ENCODE measurements at regions not wholly inside any gene's neighbourhood (a gene's known extent, or its start where the extent isn't known, plus 50 kb on each side); places are given as distances from the start of the nearest gene placed in this dataset.

- no peak for DNase-seq
Measured at GRCh38 chr1:195804547-195804946, 803.7 kb downstream of the KCNT2 start.

GRCh38 chr1:195799016-195799415 lies 809.2 kb downstream of the KCNT2 start:
- DNase-seq, result no peak

GRCh38 chr1:195794225-195794624 lies 814.0 kb downstream of the KCNT2 start:
- no peak for DNase-seq

GRCh38 chr1:195791796-195792195 lies 816.4 kb downstream of the KCNT2 start:
- DNase-seq, result no peak

- no peak for DNase-seq
Measured at GRCh38 chr1:195790514-195791168, 817.6 kb downstream of the KCNT2 start.

GRCh38 chr1:195789321-195789720 lies 818.9 kb downstream of the KCNT2 start:
- DNase-seq, result no peak

GRCh38 chr1:195788721-195789120 lies 819.5 kb downstream of the KCNT2 start:
- DNase-seq, result no peak

- DNase-seq, result no peak
Measured at GRCh38 chr1:195785830-195786229, 822.4 kb downstream of the KCNT2 start.

- no peak for DNase-seq
Measured at GRCh38 chr1:195773931-195774330, 834.3 kb downstream of the KCNT2 start.

GRCh38 chr1:195769461-195769860 lies 838.8 kb downstream of the KCNT2 start:
- no peak for DNase-seq

- no peak for DNase-seq
Measured at GRCh38 chr1:195768936-195769335, 839.3 kb downstream of the KCNT2 start.

GRCh38 chr1:195768377-195768776 lies 839.9 kb downstream of the KCNT2 start:
- DNase-seq, result no peak

GRCh38 chr1:195766709-195767108 lies 841.5 kb downstream of the KCNT2 start:
- DNase-seq, result no peak

GRCh38 chr1:195765099-195765498 lies 843.1 kb downstream of the KCNT2 start:
- no peak for DNase-seq

- DNase-seq, result no peak
Measured at GRCh38 chr1:195763907-195764374, 844.3 kb downstream of the KCNT2 start.

- no peak for DNase-seq
Measured at GRCh38 chr1:195763146-195763906, 844.9 kb downstream of the KCNT2 start.

- no peak for DNase-seq
Measured at GRCh38 chr1:195761104-195761503, 847.1 kb downstream of the KCNT2 start.

- DNase-seq, result no peak
Measured at GRCh38 chr1:195756109-195756508, 852.1 kb downstream of the KCNT2 start.

GRCh38 chr1:195754874-195755273 lies 853.4 kb downstream of the KCNT2 start:
- DNase-seq, result no peak

GRCh38 chr1:195754303-195754702 lies 853.9 kb downstream of the KCNT2 start:
- no peak for DNase-seq

GRCh38 chr1:195748969-195749368 lies 859.3 kb downstream of the KCNT2 start:
- DNase-seq, result no peak

- DNase-seq, result no peak
Measured at GRCh38 chr1:195745189-195746010, 862.8 kb downstream of the KCNT2 start.

- DNase-seq, result no peak
Measured at GRCh38 chr1:195744256-195744655, 864.0 kb downstream of the KCNT2 start.

GRCh38 chr1:195740862-195741261 lies 867.4 kb downstream of the KCNT2 start:
- DNase-seq, result no peak
